Right ventricle myocardium superior (tissue), 1 donor: ENCODE measurements at regions not wholly inside any gene's neighbourhood (a gene's known extent, or its start where the extent isn't known, plus 50 kb on each side); places are given as distances from the start of the nearest gene placed in this dataset.

Experiments used
- ATAC-seq: fragments of 200-7000 bp; cut with Tn5 transposase; one replicate; pipeline ENCODE4 v1.9.1; 2020; ENCODE audit warnings: mild to moderate bottlenecking; ENCODE audit not compliant: poor library complexity
- DNase-seq: peaks from one replicate; pipeline ENCODE4 v3.0.0-alpha.2; 2020
- intact Hi-C: fragments of 100-400 bp; cut with DNase I; formaldehyde crosslinking; loops from one replicate; pipeline ENCODE4 v1.11.2; 2022
- donor health status: DM: no; HTN: yes; CAD: no; lungs with severe emphysema.

- ATAC-seq: no peak
- intact Hi-C loops: no loop called here
- DNase-seq: no peak
These were observed 521.9 kb upstream of the PRMT6 start for GRCh38 chr1:106534612-106535011.

DNA sequence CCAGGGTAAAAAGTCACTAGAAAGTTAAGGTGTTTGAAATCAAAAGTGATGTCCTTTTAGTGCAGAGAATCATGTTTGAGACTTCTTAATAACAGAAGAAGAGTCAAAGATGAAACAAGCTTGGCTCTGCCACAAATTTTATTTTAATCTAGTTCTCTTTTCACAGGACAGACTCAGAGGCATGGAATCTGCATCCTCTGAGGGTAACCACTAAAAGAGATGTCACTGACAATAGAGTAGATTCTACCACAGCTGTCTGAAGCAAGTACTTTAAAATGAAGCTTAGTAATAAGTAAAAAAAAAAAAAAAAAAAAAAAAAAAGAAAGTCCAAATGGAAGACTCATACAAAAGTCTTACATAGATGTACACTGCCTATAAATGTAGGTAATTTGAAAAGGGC is 519.7 kb upstream of the PRMT6 start:
- intact Hi-C loops: no loop called here
- no peak for DNase-seq
- no peak for ATAC-seq

DNA sequence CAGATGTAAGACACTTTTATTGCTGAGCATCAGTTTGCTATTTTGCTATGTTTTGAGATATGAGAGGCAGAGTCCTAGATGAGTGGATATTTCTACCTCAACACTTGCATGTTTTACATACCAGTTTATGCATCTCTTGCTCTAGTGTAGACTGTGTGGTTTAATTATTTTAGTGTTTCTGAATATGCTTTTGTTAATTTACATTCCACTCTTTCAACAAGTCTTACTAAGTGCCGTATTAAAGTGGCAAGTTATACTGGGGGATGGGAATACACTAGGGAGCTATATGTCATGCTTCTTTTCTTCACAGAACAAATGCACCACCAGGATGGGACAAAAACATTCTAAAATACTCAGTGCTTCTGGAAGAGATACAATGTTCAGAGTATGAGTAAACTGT is 507.7 kb upstream of the PRMT6 start:
- DNase-seq: no peak
- intact Hi-C loops: no loop called here
- no peak for ATAC-seq

GRCh38 chr1:106554294-106554693 is 502.2 kb upstream of the PRMT6 start:
- ATAC-seq (no peak), DNase-seq (no peak)
- intact Hi-C loops: no loop called here

- intact Hi-C loops: no loop called here
- ATAC-seq (no peak), DNase-seq (no peak)
These were observed 500.9 kb upstream of the PRMT6 start for GRCh38 chr1:106555571-106555970.

- no peak for ATAC-seq
- intact Hi-C loops: no loop called here
These were observed 492.3 kb upstream of the PRMT6 start for GRCh38 chr1:106564192-106564591.

GRCh38 chr1:106568201-106568974 is 488.1 kb upstream of the PRMT6 start:
- ATAC-seq: no peak
- no peak for DNase-seq
- intact Hi-C loops: no loop called here

More at GRCh38 chr1:106564192-106564591, 492.3 kb upstream of the PRMT6 start:
- no peak for DNase-seq

GRCh38 chr1:106571109-106571508 is 485.4 kb upstream of the PRMT6 start:
- no peak for DNase-seq
- no peak for ATAC-seq
- intact Hi-C loops: no loop called here

DNA sequence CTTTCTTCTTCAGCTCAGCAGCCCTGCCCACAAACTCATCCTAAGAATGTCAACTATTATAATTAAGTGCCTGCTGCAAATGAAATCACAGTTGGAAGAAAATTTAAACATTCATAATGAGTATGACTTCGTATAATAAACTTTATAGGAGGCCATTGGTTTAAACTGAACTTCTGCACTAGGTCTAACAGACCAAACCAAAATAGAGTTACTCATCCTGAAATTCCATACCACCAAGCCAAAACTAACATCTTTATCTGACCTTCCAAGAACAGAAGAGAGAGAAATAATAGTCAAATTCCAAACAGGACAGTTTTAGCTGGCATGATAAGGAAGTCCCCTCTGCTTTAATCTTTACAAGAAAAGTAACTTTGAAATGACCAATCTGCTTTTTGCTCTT is 472.4 kb upstream of the PRMT6 start:
- DNase-seq: no peak
- intact Hi-C loops: no loop called here
- ATAC-seq: no peak

DNA sequence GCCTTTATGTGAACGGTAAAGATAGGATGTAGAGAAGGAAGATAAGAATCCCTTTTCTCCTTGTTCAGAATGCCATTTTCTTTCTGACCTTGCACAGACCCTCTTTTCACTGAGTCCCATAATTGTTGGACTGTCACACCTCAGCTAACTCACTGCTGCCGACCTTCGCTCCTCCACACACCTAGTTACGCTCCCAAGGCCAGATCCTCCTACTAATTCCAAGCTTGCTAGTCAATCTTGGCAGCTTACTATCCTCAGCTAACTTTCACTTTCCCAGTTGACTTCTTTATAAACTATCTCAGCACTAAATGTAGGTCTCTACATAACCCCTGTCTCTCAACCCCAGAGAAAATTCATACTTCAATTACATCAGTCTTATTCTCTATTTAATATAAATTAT is 471.8 kb upstream of the PRMT6 start:
- DNase-seq: no peak
- ATAC-seq: no peak
- intact Hi-C loops: no loop called here

DNA sequence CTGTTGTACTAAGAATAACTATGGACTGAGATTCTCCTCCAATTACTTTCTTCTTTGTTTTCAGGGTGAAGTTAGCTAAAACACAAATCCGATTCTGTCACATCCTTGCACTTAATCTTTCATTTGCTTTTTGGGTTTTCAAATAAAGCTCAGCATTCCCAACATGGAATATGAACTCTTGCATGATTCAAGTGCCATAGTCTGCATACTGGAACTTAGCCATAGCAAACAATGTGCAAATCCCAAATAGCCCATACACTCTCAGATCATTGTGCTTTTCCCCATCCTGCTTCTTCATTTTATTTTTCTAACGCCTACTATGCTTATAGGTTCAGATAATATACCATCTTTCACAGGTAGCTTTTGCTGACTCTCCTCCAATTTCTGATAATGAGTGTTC is 455.8 kb upstream of the PRMT6 start:
- intact Hi-C loops: no loop called here
- ATAC-seq: no peak
- DNase-seq: no peak

- intact Hi-C loops: no loop called here
- ATAC-seq (no peak), DNase-seq (no peak)
These were observed 452.9 kb upstream of the PRMT6 start for GRCh38 chr1:106603616-106604015.

DNA sequence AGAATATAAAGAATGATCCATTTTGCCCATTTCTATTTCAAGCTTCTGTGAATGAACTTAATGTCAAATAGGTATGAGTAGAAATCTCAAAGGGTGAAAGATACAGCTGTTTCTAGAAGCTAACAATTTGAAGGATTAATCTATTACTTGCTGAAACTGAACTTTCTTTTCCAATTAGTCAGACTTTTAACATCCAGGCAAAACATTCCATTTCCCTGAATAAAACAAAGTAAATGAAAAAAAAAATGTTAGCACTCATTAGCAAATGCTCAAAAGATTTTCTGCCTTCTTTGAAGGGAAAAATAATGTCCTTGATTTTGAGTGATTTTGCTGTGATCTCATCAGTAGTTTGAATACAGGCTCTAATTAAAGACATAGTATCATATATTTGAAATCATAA is 447.6 kb upstream of the PRMT6 start:
- intact Hi-C loops: no loop called here
- DNase-seq (no peak), ATAC-seq (no peak)

GRCh38 chr1:106613068-106613467 is 443.4 kb upstream of the PRMT6 start:
- intact Hi-C loops: no loop called here
- DNase-seq (no peak), ATAC-seq (no peak)

DNA sequence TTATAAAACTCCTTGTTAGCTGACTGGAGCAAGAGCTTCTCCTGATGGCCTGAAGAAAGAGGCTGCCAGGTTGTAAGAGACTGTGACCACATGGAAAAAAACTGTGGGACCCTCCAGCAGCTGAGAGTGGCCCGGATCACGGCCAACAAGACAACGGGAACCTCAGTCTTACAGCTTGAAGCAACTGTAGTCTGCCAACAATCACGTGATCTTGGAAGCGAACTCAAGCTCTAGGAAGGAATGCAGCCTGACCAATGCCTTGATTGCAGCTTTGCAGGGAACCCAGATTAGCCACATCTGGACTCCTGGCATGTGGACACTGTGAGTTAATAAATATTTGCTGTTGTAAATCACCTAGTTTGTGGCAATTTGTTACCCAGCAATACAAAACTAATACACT is 442.6 kb upstream of the PRMT6 start:
- intact Hi-C loops: no loop called here
- DNase-seq: no peak
- no peak for ATAC-seq

DNA sequence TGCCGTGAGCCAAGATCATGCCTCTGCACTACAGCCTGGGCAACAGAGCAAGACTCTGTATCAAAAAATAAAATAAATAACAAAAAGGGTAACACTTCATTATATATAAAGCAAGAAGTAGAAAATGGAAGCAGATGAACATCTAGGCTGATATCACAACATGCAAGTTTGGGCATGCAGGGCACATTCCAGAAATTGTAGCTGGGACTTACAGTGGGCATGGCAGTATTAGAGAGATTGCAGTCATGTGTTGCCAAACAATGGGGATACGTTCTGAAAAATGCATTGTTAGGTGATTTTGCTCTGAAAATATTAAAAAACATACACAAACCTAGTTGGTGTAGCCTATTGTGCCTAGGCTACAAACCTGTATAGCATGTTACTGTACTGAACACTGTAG is 441.0 kb upstream of the PRMT6 start:
- intact Hi-C loops: no loop called here
- DNase-seq (no peak), ATAC-seq (no peak)

DNA sequence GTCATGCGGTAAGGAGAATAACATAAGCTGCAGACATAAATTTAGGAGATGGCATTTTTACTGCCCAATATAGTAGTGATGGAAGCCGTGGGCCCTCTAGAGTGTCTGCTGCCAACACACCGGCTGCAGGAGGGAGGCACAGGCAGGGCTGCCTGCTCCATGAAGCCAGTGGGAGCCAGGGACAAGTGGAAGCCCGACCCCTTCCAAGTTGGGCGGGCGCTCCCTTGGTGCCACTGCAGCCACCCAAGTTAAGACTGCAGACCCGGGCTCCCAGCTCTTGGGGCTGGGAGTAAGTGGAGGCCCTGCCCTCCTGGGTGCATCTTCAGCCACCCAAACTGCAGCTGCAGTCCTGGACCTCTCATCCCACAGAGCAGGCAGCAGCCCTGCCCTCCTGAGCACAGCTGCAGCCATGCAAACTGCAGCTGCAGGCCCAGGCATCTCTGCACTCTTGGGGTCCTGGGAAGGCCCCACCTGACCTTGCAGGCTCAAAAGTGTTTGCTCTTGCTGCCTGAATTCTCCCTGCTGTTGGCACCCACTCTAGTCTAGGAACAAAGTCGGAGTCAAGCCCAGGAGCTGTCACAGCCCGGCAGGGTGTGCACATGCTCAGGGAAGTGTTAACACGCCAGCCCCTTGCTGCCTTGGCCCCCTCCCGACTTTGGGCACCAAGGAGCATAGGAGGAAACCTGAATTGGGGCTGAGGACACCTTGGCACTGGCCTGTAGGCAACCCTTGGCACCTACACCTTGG is 437.2 kb upstream of the PRMT6 start:
- intact Hi-C loops: no loop called here
- DNase-seq (no peak), ATAC-seq (no peak)

DNA sequence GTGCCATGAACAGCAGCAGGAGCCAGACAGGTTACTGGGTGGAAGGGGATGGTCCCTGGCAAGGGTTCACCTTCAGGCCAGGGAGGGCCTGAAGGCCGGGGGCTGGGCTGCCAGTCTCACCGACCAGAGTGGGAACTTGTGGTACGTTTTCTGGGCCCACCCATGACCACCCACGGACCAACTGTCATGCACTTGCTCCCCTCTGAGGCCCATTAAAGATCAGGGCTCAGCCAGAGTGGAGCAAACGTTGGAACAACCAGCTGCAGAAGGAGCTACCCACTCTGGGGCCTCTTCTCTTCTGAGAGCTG is 436.7 kb upstream of the PRMT6 start:
- intact Hi-C loops: no loop called here
- DNase-seq (no peak), ATAC-seq (no peak)

GRCh38 chr1:106620521-106620954 is 435.9 kb upstream of the PRMT6 start:
- DNase-seq (no peak), ATAC-seq (no peak)
- intact Hi-C loops: no loop called here

DNA sequence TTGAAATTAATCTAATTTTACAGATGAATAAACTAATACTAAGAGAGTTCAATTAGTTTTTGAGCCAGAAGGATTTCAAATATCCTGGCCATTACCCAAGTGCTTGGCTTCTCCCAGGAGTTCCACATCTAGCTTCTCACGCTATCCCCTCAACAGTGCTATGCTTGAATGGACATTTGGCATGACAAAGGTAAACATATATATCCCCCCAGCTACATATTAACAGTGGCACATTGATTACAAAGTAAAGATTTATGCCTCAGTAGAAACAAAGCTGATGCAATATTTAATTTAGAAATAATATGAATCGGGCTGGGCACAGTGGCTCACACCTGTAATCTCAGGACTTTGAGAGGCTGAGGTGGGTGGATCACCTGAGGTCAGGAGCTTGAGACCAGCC is 434.6 kb upstream of the PRMT6 start:
- ATAC-seq: no peak
- no peak for DNase-seq
- intact Hi-C loops: no loop called here

- no peak for DNase-seq
- intact Hi-C loops: no loop called here
- ATAC-seq: no peak
These were observed 418.9 kb upstream of the PRMT6 start for GRCh38 chr1:106637566-106637965.
